ENCODE measurements at regions not wholly inside any gene's neighbourhood (a gene's known extent, or its start where the extent isn't known, plus 50 kb on each side); places are given as distances from the start of the nearest gene placed in this dataset.

- TF ChIP-seq CTCF (IDR thresholded peaks at IDR 0.05): no peak
- TF ChIP-seq EZH2 (IDR thresholded peaks at IDR 0.05; ENCODE audit: borderline replicate concordance, insufficient read depth, low read depth, low read length, poor library complexity, severe bottlenecking): no peak
Observed at GRCh38 chr12:91561301-91561957, 378.8 kb upstream of the DCN start.
